Muscle layer of colon (tissue), 2 donors: ENCODE measurements at regions not wholly inside any gene's neighbourhood (a gene's known extent, or its start where the extent isn't known, plus 50 kb on each side); places are given as distances from the start of the nearest gene placed in this dataset.

ENCODE experiments used
- H3K27ac ChIP-seq: one replicate; pipeline ENCODE4 v1.7.0; 2013; ENCODE audit warnings: low read depth, mild to moderate bottlenecking, low read length, moderate library complexity
- H3K27me3 ChIP-seq, 2 donors: one replicate each; pipeline ENCODE4 v1.7.0; 2013; ENCODE audit warnings: low read length in 2 of 2, mild to moderate bottlenecking in 2 of 2; ENCODE audit not compliant: insufficient read depth in 2 of 2, control insufficient read depth in 1 of 2
- H3K36me3 ChIP-seq: one replicate; pipeline ENCODE4 v1.7.0; 2013; ENCODE audit warnings: mild to moderate bottlenecking, low read length; ENCODE audit not compliant: insufficient read depth
- H3K4me1 ChIP-seq: one replicate; pipeline ENCODE4 v1.7.0; 2013; ENCODE audit warnings: mild to moderate bottlenecking, low read length; ENCODE audit not compliant: insufficient read depth
- H3K4me3 ChIP-seq, 2 donors: one replicate each; pipeline ENCODE4 v1.7.0; 2013; ENCODE audit warnings: low read length in 2 of 2, low read depth in 1 of 2, mild to moderate bottlenecking in 1 of 2, moderate library complexity in 1 of 2
- H3K9ac ChIP-seq: one replicate; pipeline ENCODE4 v1.7.0; 2013; ENCODE audit warnings: low read length
- H3K9me3 ChIP-seq: one replicate; pipeline ENCODE4 v1.7.0; 2013; ENCODE audit warnings: mild to moderate bottlenecking, low read length
- donor health status: abdominal sarcoma.
- donor health status: Adenocarcinoma of cecum.

GRCh38 chr12:60172266-60173211, 576.7 kb downstream of the SLC16A7 start:
- no peaks in the 10 kb centered on the region for H3K4me1 ChIP-seq
- no peak overlapping the region for H3K4me3 ChIP-seq
- no peak overlapping the region for H3K27ac ChIP-seq
- H3K9me3 ChIP-seq: no peaks in the 10 kb centered on the region
- no peak overlapping the region for H3K9ac ChIP-seq
- H3K36me3 ChIP-seq: no peaks in the 10 kb centered on the region
- H3K27me3 ChIP-seq: no peaks in the 10 kb centered on the region

GRCh38 chr12:60173224-60174170, 577.7 kb downstream of the SLC16A7 start:
- no peak overlapping the region for H3K9ac ChIP-seq
- H3K27ac ChIP-seq: no peak overlapping the region
- no peaks in the 10 kb centered on the region for H3K9me3 ChIP-seq

GRCh38 chr12:60174476-60174875, 578.6 kb downstream of the SLC16A7 start:
- Histone ChIP-seq H3K4me1 (no peaks in the 10 kb centered on the region), H3K9ac (no peak overlapping the region), H3K9me3 (no peaks in the 10 kb centered on the region), H3K36me3 (no peaks in the 10 kb centered on the region), H3K27me3 (no peaks in the 10 kb centered on the region), H3K4me3 (no peak overlapping the region), H3K27ac (no peak overlapping the region)

More at GRCh38 chr12:60173224-60174170, 577.7 kb downstream of the SLC16A7 start:
- H3K36me3 ChIP-seq: no peaks in the 10 kb centered on the region
- no peak overlapping the region for H3K4me3 ChIP-seq
- no peaks in the 10 kb centered on the region for H3K4me1 ChIP-seq
- H3K27me3 ChIP-seq: no peaks in the 10 kb centered on the region

GRCh38 chr12:60174941-60175340, 579.1 kb downstream of the SLC16A7 start:
- Histone ChIP-seq H3K27ac (no peak overlapping the region), H3K4me3 (no peak overlapping the region), H3K9me3 (no peaks in the 10 kb centered on the region), H3K27me3 (no peaks in the 10 kb centered on the region), H3K36me3 (no peaks in the 10 kb centered on the region), H3K9ac (no peak overlapping the region), H3K4me1 (no peaks in the 10 kb centered on the region)

- no peaks in the 10 kb centered on the region for H3K27me3 ChIP-seq
- H3K4me1 ChIP-seq: no peaks in the 10 kb centered on the region
- no peaks in the 10 kb centered on the region for H3K36me3 ChIP-seq
- no peak overlapping the region for H3K4me3 ChIP-seq
- H3K9me3 ChIP-seq: no peaks in the 10 kb centered on the region
- H3K27ac ChIP-seq: no peak overlapping the region
- H3K9ac ChIP-seq: no peak overlapping the region
Observed at GRCh38 chr12:60176891-60177290, 581.1 kb downstream of the SLC16A7 start.

GRCh38 chr12:60180298-60180697, 584.5 kb downstream of the SLC16A7 start:
- H3K4me1 ChIP-seq: no peaks in the 10 kb centered on the region
- H3K27me3 ChIP-seq: no peaks in the 10 kb centered on the region
- H3K36me3 ChIP-seq: no peaks in the 10 kb centered on the region
- no peak overlapping the region for H3K27ac ChIP-seq
- H3K9ac ChIP-seq: no peak overlapping the region
- no peaks in the 10 kb centered on the region for H3K9me3 ChIP-seq
- H3K4me3 ChIP-seq: no peak overlapping the region

- Histone ChIP-seq H3K27me3 (no peaks in the 10 kb centered on the region), H3K9ac (no peak overlapping the region), H3K36me3 (no peaks in the 10 kb centered on the region), H3K4me3 (no peak overlapping the region), H3K9me3 (no peaks in the 10 kb centered on the region), H3K4me1 (no peaks in the 10 kb centered on the region), H3K27ac (no peak overlapping the region)
Observed at GRCh38 chr12:60182354-60182753, 586.5 kb downstream of the SLC16A7 start.

- Histone ChIP-seq H3K4me3 (no peak overlapping the region), H3K9me3 (no peaks in the 10 kb centered on the region)
Observed at GRCh38 chr12:60184096-60184495, 588.3 kb downstream of the SLC16A7 start.

GRCh38 chr12:60185060-60185459, 589.2 kb downstream of the SLC16A7 start:
- no peaks in the 10 kb centered on the region for H3K27me3 ChIP-seq

More at GRCh38 chr12:60184096-60184495, 588.3 kb downstream of the SLC16A7 start:
- no peak overlapping the region for H3K27ac ChIP-seq
- no peaks in the 10 kb centered on the region for H3K27me3 ChIP-seq
- no peak overlapping the region for H3K9ac ChIP-seq
- H3K36me3 ChIP-seq: no peaks in the 10 kb centered on the region
- H3K4me1 ChIP-seq: no peaks in the 10 kb centered on the region

GRCh38 chr12:60191271-60191670, 595.4 kb downstream of the SLC16A7 start:
- Histone ChIP-seq H3K36me3 (no peaks in the 10 kb centered on the region), H3K4me1 (no peaks in the 10 kb centered on the region), H3K9me3 (no peaks in the 10 kb centered on the region), H3K9ac (no peak overlapping the region), H3K27me3 (no peaks in the 10 kb centered on the region), H3K27ac (no peak overlapping the region), H3K4me3 (no peak overlapping the region)

More at GRCh38 chr12:60185060-60185459, 589.2 kb downstream of the SLC16A7 start:
- H3K4me1 ChIP-seq: no peaks in the 10 kb centered on the region
- no peak overlapping the region for H3K27ac ChIP-seq
- H3K4me3 ChIP-seq: no peak overlapping the region
- no peak overlapping the region for H3K9ac ChIP-seq
- H3K36me3 ChIP-seq: no peaks in the 10 kb centered on the region
- no peaks in the 10 kb centered on the region for H3K9me3 ChIP-seq

GRCh38 chr12:60191676-60192359, 596.0 kb downstream of the SLC16A7 start:
- Histone ChIP-seq H3K36me3 (no peaks in the 10 kb centered on the region), H3K27me3 (no peaks in the 10 kb centered on the region), H3K4me1 (no peaks in the 10 kb centered on the region), H3K9ac (no peak overlapping the region), H3K9me3 (no peaks in the 10 kb centered on the region), H3K27ac (no peak overlapping the region), H3K4me3 (no peak overlapping the region)
